Esophagus squamous epithelium (tissue), 5 donors: ENCODE measurements at regions not wholly inside any gene's neighbourhood (a gene's known extent, or its start where the extent isn't known, plus 50 kb on each side); places are given as distances from the start of the nearest gene placed in this dataset.

Experiments used
- DNase-seq: peaks from one replicate; lab custom pipeline; 2025; lab: John Stamatoyannopoulos, UW
- H3K27ac ChIP-seq, 4 donors: fragments of 200-600 bp; sonication (generic); one replicate each; pipeline ENCODE4 v1.5.1; 2016 to 2019; ENCODE audit warnings: mild to moderate bottlenecking in 1 of 4
- H3K27me3 ChIP-seq, 4 donors: fragments of 200-600 bp; sonication (generic); 1 replicate in 3 of 4; 2 replicates in 1 of 4; pipeline versions ENCODE4 v1.5.1 to v1.6.0; 2017 to 2021; ENCODE audit warnings: antibody characterized with exemption in 1 of 4
- H3K36me3 ChIP-seq, 3 donors: fragments of 200-600 bp; sonication (generic); one replicate each; pipeline ENCODE4 v1.5.1; 2016 to 2019
- H3K4me1 ChIP-seq, 3 donors: fragments of 200-600 bp; sonication (generic); one replicate each; pipeline ENCODE4 v1.5.1; 2017 to 2019
- H3K4me3 ChIP-seq, 4 donors: fragments of 200-600 bp; sonication (generic); 1 replicate in 3 of 4; 2 replicates in 1 of 4; pipeline ENCODE4 v1.5.1; 2016 to 2019; ENCODE audit warnings: mild to moderate bottlenecking in 2 of 4, moderate library complexity in 1 of 4
- H3K9me3 ChIP-seq, 3 donors: fragments of 200-600 bp; sonication (generic); one replicate each; pipeline ENCODE4 v1.5.1; 2016 to 2019
- POLR2A ChIP-seq, 4 donors: fragments of 450-650 bp; IDR thresholded peaks; one replicate each; pipeline ENCODE4 v1.6.1; 2017; ENCODE audit warnings: antibody characterized with exemption in 4 of 4, mild to moderate bottlenecking in 4 of 4, moderate library complexity in 3 of 4
- WGBS, 2 donors: methylation state at CpG; one replicate each; pipeline ENCODE4 v1.1.5; 2018; 5-methylcytosine and 5-hydroxymethylcytosine counted together
- intact Hi-C: fragments of 100-400 bp; cut with DNase I; formaldehyde crosslinking; loops from one replicate; pipeline ENCODE4 v1.15.0; 2022
- TF ChIP-seq, protein P1 (sequence below), 6 experiments: fragments of 450-650 bp in 4 of 6; fragments of 200-600 bp in 2 of 6; sonication (generic) in 2 of 6; IDR thresholded peaks; one replicate each; pipeline ENCODE4 v1.5.1; 2016 to 2019; ENCODE audit warnings: antibody characterized with exemption in 6 of 6, mild to moderate bottlenecking in 4 of 6, moderate library complexity in 4 of 6
- donor health status: DM: yes; HTN: yes; CAD: no.

DNA sequence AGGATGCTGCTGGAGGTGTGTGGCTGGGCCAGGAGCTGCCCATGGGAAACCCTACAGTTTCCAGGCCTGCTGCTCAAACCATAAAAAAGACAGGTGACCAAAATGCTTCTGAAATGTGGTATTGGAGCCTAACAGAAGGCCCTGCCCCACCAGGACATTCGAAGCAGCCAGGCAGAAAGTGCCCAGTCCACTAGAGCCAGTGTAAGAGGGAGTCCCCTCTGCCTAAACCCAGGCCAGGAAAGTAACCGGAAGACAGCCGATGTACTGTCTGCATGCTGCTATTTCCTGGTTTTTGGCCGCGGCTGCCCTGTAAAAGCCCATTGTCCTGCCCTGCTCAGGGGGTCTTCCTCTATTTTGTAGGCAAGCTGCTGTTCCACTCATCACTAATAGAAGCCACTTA is 150.7 kb upstream of the IRX2 start:
- no peaks in the 10 kb centered on the region for H3K9me3 ChIP-seq
- no peaks in the 10 kb centered on the region for H3K27me3 ChIP-seq
- no peak for DNase-seq
- intact Hi-C loops, result no loop called here
- 61 to 65% methylated on average over 5 of the region's 5 CpGs for WGBS, 2 donors
- no peak overlapping the region for H3K4me3 ChIP-seq
- no peaks in the 10 kb centered on the region for H3K4me1 ChIP-seq
- TF ChIP-seq, protein P1, sequence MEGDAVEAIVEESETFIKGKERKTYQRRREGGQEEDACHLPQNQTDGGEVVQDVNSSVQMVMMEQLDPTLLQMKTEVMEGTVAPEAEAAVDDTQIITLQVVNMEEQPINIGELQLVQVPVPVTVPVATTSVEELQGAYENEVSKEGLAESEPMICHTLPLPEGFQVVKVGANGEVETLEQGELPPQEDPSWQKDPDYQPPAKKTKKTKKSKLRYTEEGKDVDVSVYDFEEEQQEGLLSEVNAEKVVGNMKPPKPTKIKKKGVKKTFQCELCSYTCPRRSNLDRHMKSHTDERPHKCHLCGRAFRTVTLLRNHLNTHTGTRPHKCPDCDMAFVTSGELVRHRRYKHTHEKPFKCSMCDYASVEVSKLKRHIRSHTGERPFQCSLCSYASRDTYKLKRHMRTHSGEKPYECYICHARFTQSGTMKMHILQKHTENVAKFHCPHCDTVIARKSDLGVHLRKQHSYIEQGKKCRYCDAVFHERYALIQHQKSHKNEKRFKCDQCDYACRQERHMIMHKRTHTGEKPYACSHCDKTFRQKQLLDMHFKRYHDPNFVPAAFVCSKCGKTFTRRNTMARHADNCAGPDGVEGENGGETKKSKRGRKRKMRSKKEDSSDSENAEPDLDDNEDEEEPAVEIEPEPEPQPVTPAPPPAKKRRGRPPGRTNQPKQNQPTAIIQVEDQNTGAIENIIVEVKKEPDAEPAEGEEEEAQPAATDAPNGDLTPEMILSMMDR (IDR thresholded peaks at IDR 0.05), result no peak
- TF ChIP-seq POLR2A (IDR thresholded peaks at IDR 0.05), result no peak
- H3K27ac ChIP-seq, result no peak overlapping the region
- H3K36me3 ChIP-seq, result no peaks in the 10 kb centered on the region

DNA sequence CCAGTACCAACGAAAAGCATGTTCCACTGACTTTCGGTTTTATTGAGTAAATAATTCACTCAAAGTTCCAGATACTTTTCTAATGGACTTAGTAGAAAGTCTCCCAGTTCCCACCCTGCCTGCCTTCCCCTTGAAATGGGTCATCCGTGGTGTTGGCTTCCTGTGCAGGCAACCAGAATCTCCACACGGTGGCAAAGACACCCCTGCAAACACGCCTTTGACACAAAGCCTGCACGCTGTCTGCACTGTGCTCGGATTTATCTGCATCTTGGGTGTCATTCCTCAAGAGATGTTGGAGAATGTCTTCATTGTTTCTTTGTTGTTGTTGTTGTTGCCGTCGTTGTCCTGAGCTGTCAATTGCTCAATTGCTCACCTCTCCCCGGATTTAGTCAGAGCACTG is 150.0 kb upstream of the IRX2 start:
- Histone ChIP-seq H3K36me3 (no peaks in the 10 kb centered on the region), H3K27ac (no peak overlapping the region), H3K4me3 (no peak overlapping the region), H3K9me3 (no peaks in the 10 kb centered on the region), H3K4me1 (no peaks in the 10 kb centered on the region), H3K27me3 (no peaks in the 10 kb centered on the region)
- no peak for TF ChIP-seq POLR2A (IDR thresholded peaks at IDR 0.05)
- TF ChIP-seq, protein P1 (IDR thresholded peaks at IDR 0.05), result no peak
- intact Hi-C loops, result no loop called here
- WGBS, 2 donors, result 81 to 82% methylated on average over 10 of the region's 10 CpGs
- DNase-seq, result no peak

DNA sequence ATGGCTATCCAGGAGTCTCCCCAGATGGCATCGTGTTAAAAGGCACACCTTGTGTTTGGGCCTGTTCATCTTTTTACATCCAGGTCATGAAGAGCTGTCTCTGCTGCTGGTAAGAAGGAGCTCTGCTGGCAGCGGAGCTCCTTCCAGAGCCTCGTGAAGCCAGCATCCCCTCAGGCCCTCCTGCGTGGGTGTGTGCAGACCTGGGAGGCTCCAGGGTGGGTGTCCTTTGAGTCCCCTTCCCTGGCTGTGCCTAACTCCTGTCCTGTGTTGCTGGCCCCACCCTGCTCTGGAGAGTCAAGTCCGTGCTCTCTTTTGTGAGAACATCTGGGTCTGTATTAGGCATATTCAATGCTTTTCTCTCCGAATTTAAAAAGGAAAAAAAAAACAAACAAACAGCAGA is 149.6 kb upstream of the IRX2 start:
- WGBS, 2 donors, result 56 to 67% methylated on average over 3 to 6 of the region's 6 CpGs
- Histone ChIP-seq H3K4me3 (no peak overlapping the region), H3K4me1 (no peaks in the 10 kb centered on the region), H3K36me3 (no peaks in the 10 kb centered on the region), H3K9me3 (no peaks in the 10 kb centered on the region), H3K27ac (no peak overlapping the region), H3K27me3 (no peaks in the 10 kb centered on the region)
- intact Hi-C loops, result no loop called here
- TF ChIP-seq POLR2A (IDR thresholded peaks at IDR 0.05), result no peak
- TF ChIP-seq, protein P1 (IDR thresholded peaks at IDR 0.05), result no peak
- DNase-seq, result no peak

DNA sequence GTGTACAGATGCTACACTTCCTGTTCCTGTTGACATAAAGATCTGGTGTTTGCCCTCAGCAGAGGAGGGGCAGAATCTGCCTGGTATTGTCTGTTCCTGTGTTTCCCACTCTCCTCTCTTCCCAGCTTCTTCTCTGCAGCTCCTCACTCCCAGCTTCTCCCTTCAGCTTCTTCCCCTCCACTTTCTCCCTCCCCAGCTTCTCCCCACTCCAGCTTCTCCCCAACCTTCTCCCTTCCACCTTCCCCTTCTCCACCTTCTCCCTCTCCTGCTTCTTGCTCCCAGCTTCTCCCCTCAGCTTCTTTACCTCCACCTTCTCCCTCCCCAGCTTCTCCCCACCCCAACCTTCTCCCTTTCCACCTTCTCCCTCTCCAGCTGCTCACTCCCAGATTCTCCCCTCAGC is 148.9 kb upstream of the IRX2 start:
- no peaks in the 10 kb centered on the region for H3K4me1 ChIP-seq
- H3K27me3 ChIP-seq, result no peaks in the 10 kb centered on the region
- H3K9me3 ChIP-seq, result no peaks in the 10 kb centered on the region
- no peak overlapping the region for H3K4me3 ChIP-seq
- DNase-seq, result no peak
- H3K36me3 ChIP-seq, result no peaks in the 10 kb centered on the region
- intact Hi-C loops, result no loop called here
- H3K27ac ChIP-seq, result no peak overlapping the region
- TF ChIP-seq POLR2A (IDR thresholded peaks at IDR 0.05), result no peak
- TF ChIP-seq, protein P1 (IDR thresholded peaks at IDR 0.05), result no peak

DNA sequence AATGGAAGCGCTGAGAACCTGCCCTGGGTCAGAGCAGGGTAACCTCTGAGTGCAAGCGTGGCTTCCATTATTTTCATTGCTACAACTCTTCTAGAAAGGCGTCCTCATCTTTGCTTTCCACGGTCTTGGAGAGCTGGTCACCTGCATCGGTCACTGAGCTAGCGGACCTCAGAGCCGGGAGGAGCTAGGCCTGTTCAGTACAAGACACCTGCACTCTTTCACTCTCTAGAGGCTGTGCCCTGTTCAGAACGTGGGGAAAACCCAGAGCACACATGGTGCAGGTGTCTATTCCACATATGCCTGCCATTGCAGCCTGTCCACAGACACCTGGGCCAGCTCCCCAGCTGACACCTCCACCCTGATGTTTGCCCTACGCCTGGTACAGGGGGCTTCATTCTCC is 147.8 kb upstream of the IRX2 start:
- Histone ChIP-seq H3K9me3 (no peaks in the 10 kb centered on the region), H3K4me1 (no peaks in the 10 kb centered on the region), H3K4me3 (no peak overlapping the region), H3K27ac (no peak overlapping the region), H3K36me3 (no peaks in the 10 kb centered on the region), H3K27me3 (no peaks in the 10 kb centered on the region)
- no peak for DNase-seq
- WGBS, 2 donors, result 77 to 83% methylated on average over 5 to 7 of the region's 9 CpGs
- intact Hi-C loops, result no loop called here
- no peak for TF ChIP-seq POLR2A (IDR thresholded peaks at IDR 0.05)
- TF ChIP-seq, protein P1 (IDR thresholded peaks at IDR 0.05), result no peak
